IMR-90 (cell line): ENCODE measurements at regions not wholly inside any gene's neighbourhood (a gene's known extent, or its start where the extent isn't known, plus 50 kb on each side); places are given as distances from the start of the nearest gene placed in this dataset.
A peak's percentile ranks its signal among the peaks of the same experiment; 100 is the strongest.

Source experiments
- ATAC-seq: fragments of 200-7000 bp; cut with Tn5 transposase; 2 replicates; pipeline ENCODE4 v1.9.1; 2020; ENCODE audit warnings: low read depth, mild to moderate bottlenecking, moderate library complexity
- BruUV-seq: library from RNA; stranded (reverse); fragments of 400-500 nt; replicated peaks from 2 replicates; lab custom pipeline; 2021; lab: Mats Ljungman, UMichigan
- CTCF ChIA-PET: fragments of 300-600 bp; formaldehyde crosslinking; extraction: SDS; loops from one replicate; lab custom pipeline; 2021; ENCODE audit warnings: antibody characterized with exemption; lab: Yijun Ruan, JAX
- POLR2A ChIA-PET: fragments of 300-600 bp; sonication (Branson Sonifier 250); formaldehyde crosslinking; loops from one replicate; lab custom pipeline; 2022; ENCODE audit warnings: antibody characterized with exemption; ENCODE audit not compliant: unreplicated experiment; lab: Charles Lee
- DNase-seq: peaks from one replicate; pipeline ENCODE4 v3.0.0; 2013
- H2AFZ ChIP-seq: replicated peaks from 2 replicates; pipeline ENCODE3; 2013; ENCODE audit warnings: low read length, mild to moderate bottlenecking; ENCODE audit not compliant: poor library complexity
- H2AK5ac ChIP-seq: 2 replicates; pipeline ENCODE4 v1.6.1; 2013; ENCODE audit warnings: low read depth, low read length, inconsistent platforms
- H2AK9ac ChIP-seq: replicated peaks from 2 replicates; pipeline ENCODE3; 2013; ENCODE audit warnings: mild to moderate bottlenecking, low read depth, low read length, moderate library complexity; ENCODE audit not compliant: poor library complexity
- H2BK120ac ChIP-seq: 2 replicates; pipeline ENCODE4 v1.6.1; 2013; ENCODE audit warnings: low read depth, low read length, inconsistent platforms
- H2BK15ac ChIP-seq: 3 replicates; pipeline ENCODE4 v1.6.1; 2013; ENCODE audit warnings: low read depth, low read length, inconsistent platforms
- H2BK20ac ChIP-seq: 2 replicates; pipeline ENCODE4 v1.6.1; 2013; ENCODE audit warnings: low read depth, mild to moderate bottlenecking, inconsistent platforms, low read length, moderate library complexity
- H2BK5ac ChIP-seq: 2 replicates; pipeline ENCODE4 v1.6.1; 2013; ENCODE audit warnings: mild to moderate bottlenecking, low read depth, low read length, inconsistent platforms; ENCODE audit not compliant: poor library complexity, severe bottlenecking
- H3K14ac ChIP-seq: replicated peaks from 2 replicates; pipeline ENCODE4 v1.6.1; 2013; ENCODE audit warnings: low read depth, low read length, inconsistent platforms
- H3K18ac ChIP-seq: 2 replicates; pipeline ENCODE4 v1.6.1; 2013; ENCODE audit warnings: low read depth, low read length, control low read depth
- H3K23ac ChIP-seq: 2 replicates; pipeline ENCODE4 v1.6.1; 2013; ENCODE audit warnings: low read depth, low read length, inconsistent platforms
- H3K27ac ChIP-seq: 2 replicates; pipeline ENCODE4 v1.5.1; 2013; ENCODE audit warnings: mild to moderate bottlenecking, control low read depth, low read length; ENCODE audit not compliant: insufficient read depth
- H3K27me3 ChIP-seq: 2 replicates; pipeline ENCODE4 v1.6.1; 2013; ENCODE audit warnings: low read length; ENCODE audit not compliant: control insufficient read depth, insufficient read depth
- H3K36me3 ChIP-seq: 2 replicates; pipeline ENCODE4 v1.6.1; 2013; ENCODE audit warnings: low read length, mixed read lengths; ENCODE audit not compliant: control insufficient read depth, insufficient read depth
- H3K4ac ChIP-seq: 2 replicates; pipeline ENCODE4 v1.6.1; 2013; ENCODE audit warnings: low read depth, low read length, inconsistent platforms
- H3K4me1 ChIP-seq: 2 replicates; pipeline ENCODE4 v1.6.1; 2013; ENCODE audit warnings: low read length, mixed read lengths; ENCODE audit not compliant: control insufficient read depth, insufficient read depth
- H3K4me2 ChIP-seq: 2 replicates; pipeline ENCODE4 v1.6.1; 2013; ENCODE audit warnings: low read depth, mild to moderate bottlenecking, control low read depth, low read length, moderate library complexity
- H3K4me3 ChIP-seq: 2 replicates; pipeline ENCODE4 v1.5.1; 2013; ENCODE audit warnings: low read depth, mild to moderate bottlenecking, control low read depth, low read length, moderate library complexity; ENCODE audit not compliant: insufficient read depth
- H3K56ac ChIP-seq: 2 replicates; pipeline ENCODE4 v1.6.1; 2013; ENCODE audit warnings: low read length, inconsistent platforms; ENCODE audit not compliant: insufficient read depth; ENCODE audit errors: extremely low read depth
- H3K79me1 ChIP-seq, 2 experiments: 2 replicates each; pipeline ENCODE4 v1.6.1; 2013; ENCODE audit warnings: low read length in 2 of 2, inconsistent platforms in 1 of 2, low read depth in 1 of 2
- H3K9ac ChIP-seq: 2 replicates; pipeline ENCODE4 v1.6.1; 2013; ENCODE audit warnings: low read depth, low read length, control low read depth
- H3K9me1 ChIP-seq: 2 replicates; pipeline ENCODE4 v1.6.1; 2013; ENCODE audit warnings: low read length, inconsistent platforms; ENCODE audit not compliant: insufficient read depth
- H3K9me3 ChIP-seq: 2 replicates; pipeline ENCODE4 v1.6.1; 2013; ENCODE audit warnings: low read length; ENCODE audit not compliant: control insufficient read depth, insufficient read depth
- H4K20me1 ChIP-seq: 2 replicates; pipeline ENCODE4 v1.6.1; 2013; ENCODE audit warnings: low read length, inconsistent platforms; ENCODE audit not compliant: insufficient read depth
- H4K5ac ChIP-seq: 2 replicates; pipeline ENCODE4 v1.6.1; 2013; ENCODE audit warnings: mild to moderate bottlenecking, low read depth, low read length, control low read depth
- H4K8ac ChIP-seq, 2 experiments: 2 replicates each; pipeline ENCODE4 v1.6.1; 2013; ENCODE audit warnings: low read depth in 2 of 2, low read length in 2 of 2, control low read depth in 1 of 2, inconsistent platforms in 1 of 2
- H4K91ac ChIP-seq: 2 replicates; pipeline ENCODE4 v1.6.1; 2013; ENCODE audit warnings: low read depth, low read length, inconsistent platforms; ENCODE audit not compliant: insufficient read depth
- MAFK ChIP-seq: IDR thresholded peaks from 2 replicates; pipeline ENCODE4 v1.6.1; 2012; ENCODE audit warnings: low read depth, low read length, improper control_type of control experiment
- SMC3 ChIP-seq: fragments of 150-350 bp; IDR thresholded peaks from 2 replicates; pipeline ENCODE4 v1.6.1; 2016; ENCODE audit warnings: low read depth, mild to moderate bottlenecking, antibody characterized with exemption, low read length, moderate library complexity
- WGBS, 2 experiments: methylation state at CpG; one replicate each; pipeline versions ENCODE4 v1.1.5 to v1.1.7; 2013; ENCODE audit warnings: missing lambda C conversion rate in 2 of 2; ENCODE audit not compliant: insufficient read length in 1 of 2; ENCODE audit errors: extremely low coverage in 2 of 2; 5-methylcytosine and 5-hydroxymethylcytosine counted together
- dilution Hi-C: fragments of 300-500 bp; cut with HindIII; formaldehyde crosslinking; loops from one replicate; pipeline ENCODE4 v1.14.3; 2018; ENCODE audit warnings: low sequenced_read_pairs; ENCODE audit not compliant: unreplicated experiment
- in situ Hi-C: fragments of 300-500 bp; cut with MboI; formaldehyde crosslinking; loops from 3 replicates; pipeline ENCODE4 v1.14.3; 2019; ENCODE audit warnings: low sequenced_read_pairs, inconsistent platforms, mixed read lengths
- intact Hi-C: fragments of 100-400 bp; cut with micrococcal nuclease; formaldehyde crosslinking; loops from 2 replicates; pipeline ENCODE4 v1.10.0; 2022

DNA sequence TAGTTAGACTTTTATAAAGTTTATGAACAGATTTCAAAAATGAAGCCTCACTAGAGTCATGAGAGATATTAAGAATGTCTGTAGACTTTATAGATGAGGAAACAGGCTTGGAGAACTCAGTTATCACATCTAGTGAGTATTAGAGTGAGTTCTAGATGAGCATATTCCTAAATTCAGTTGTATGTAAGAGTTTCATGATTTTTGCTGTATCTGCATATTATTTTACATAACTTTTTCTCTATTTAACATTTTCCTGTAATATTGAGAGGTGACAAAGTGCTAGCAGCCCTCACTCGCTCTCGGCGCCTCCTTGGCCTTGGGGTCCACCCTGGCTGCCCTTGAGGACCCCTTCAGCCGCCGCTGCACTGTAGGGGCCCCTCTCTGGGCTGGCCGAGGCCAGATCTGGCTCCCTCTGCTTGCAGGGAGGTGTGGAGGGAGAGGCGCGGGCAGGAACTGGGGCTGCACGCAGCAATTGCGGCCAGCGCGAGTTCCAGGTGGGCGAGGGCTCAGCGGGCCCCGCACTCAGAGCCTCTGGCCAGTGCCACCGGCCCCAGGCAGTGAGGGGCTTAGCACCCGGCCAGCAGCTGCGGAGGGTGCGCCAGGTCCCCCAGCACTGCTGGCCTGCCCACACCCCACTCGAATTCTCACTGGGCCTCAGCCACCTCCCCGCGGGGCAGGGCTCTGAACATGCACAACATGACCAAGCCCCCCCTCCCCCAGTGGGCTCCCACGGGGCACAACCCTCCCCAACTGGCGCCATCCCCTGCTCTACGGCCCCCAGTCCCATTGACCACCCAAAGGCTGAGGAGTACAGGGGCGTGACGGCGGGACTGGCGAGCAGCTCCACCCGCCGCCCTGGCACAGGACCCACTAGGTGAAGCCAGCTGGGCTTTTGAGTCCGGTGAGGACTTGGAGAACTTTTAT lies 182.1 kb downstream of the TLE1 start:
- no peak overlapping the region for H4K91ac ChIP-seq
- H3K4ac ChIP-seq = no peak overlapping the region
- no peak overlapping the region for H2AK9ac ChIP-seq
- WGBS, 2 experiments = 89% methylated on average over 8 of the region's 32 CpGs; no CpG with 5 or more reads in 1 of the 2 experiments
- H3K56ac ChIP-seq = no peak overlapping the region
- H2AFZ ChIP-seq = no peak overlapping the region
- DNase-seq (no peak), ATAC-seq (no peak)
- H3K9me3 ChIP-seq = no peaks in the 10 kb centered on the region
- H2BK15ac ChIP-seq = no peak overlapping the region
- no peak overlapping the region for H3K27ac ChIP-seq
- H4K8ac ChIP-seq = no peak overlapping the region
- no peak overlapping the region for H2BK120ac ChIP-seq
- H3K14ac ChIP-seq = no peak overlapping the region
- CTCF ChIA-PET = interaction anchor here (1.3 kb wide), 1 partner anchor 8 kb away, joined by 3 read pairs; no protein-coding TSS in a partner anchor
- H4K5ac ChIP-seq = no peak overlapping the region
- no peaks in the 10 kb centered on the region for H3K4me1 ChIP-seq
- in situ Hi-C loops = loop anchor here (25.0 kb wide), 1 partner anchor 1455 kb away; no protein-coding TSS in a partner anchor
- no peak overlapping the region for H3K4me2 ChIP-seq
- H2AK5ac ChIP-seq = no peak overlapping the region
- POLR2A ChIA-PET = no interaction called here
- dilution Hi-C loops = no loop called here
- no peak overlapping the region for H3K9ac ChIP-seq
- TF ChIP-seq SMC3 (no peak), MAFK (peak; percentile 57)
- no peaks in the 10 kb centered on the region for H3K27me3 ChIP-seq
- H3K9me1 ChIP-seq = no peaks in the 10 kb centered on the region
- no peaks in the 10 kb centered on the region for H3K36me3 ChIP-seq
- H2BK5ac ChIP-seq = no peak overlapping the region
- no peak overlapping the region for H3K23ac ChIP-seq
- no peak overlapping the region for H2BK20ac ChIP-seq
- H3K4me3 ChIP-seq = no peak overlapping the region
- no peak overlapping the region for H3K18ac ChIP-seq
- BruUV-seq = no TSS peak
- no peaks in the 10 kb centered on the region for H4K20me1 ChIP-seq
- intact Hi-C loops = no loop called here
- H3K79me1 ChIP-seq = no peaks in the 10 kb centered on the region
